ENCODE measurements at regions not wholly inside any gene's neighbourhood (a gene's known extent, or its start where the extent isn't known, plus 50 kb on each side); places are given as distances from the start of the nearest gene placed in this dataset.

GRCh38 chr13:79654520-79654919 is 173.6 kb downstream of the NDFIP2 start:
- no TSS peak for BruUV-seq (replicated peaks)

GRCh38 chr13:79650688-79651087 is 169.7 kb downstream of the NDFIP2 start:
- H3K9me3 ChIP-seq (ENCODE audit: low read depth, low read length, poor library complexity, severe bottlenecking) = no peaks in the 10 kb centered on the region
- DNase-seq (ENCODE audit: low spot score) = no peak
- no peaks in the 10 kb centered on the region for H3K27me3 ChIP-seq (replicated peaks; ENCODE audit: insufficient read depth, low read depth, low read length, poor library complexity)
- intact Hi-C loops (cut with micrococcal nuclease; ENCODE audit: unreplicated experiment) = no loop called here
- no peaks in the 10 kb centered on the region for H3K4me1 ChIP-seq (ENCODE audit: insufficient read depth, low read length, poor library complexity, severe bottlenecking)
- ChIA-PET POLR2A (ENCODE audit: low non-redundant PET) (no interaction called here), CTCF (no interaction called here)
- H3K4me3 ChIP-seq (ENCODE audit: low read depth, low read length, poor library complexity, severe bottlenecking) = no peak overlapping the region
- no TSS peak for BruUV-seq (replicated peaks)
- H3K27ac ChIP-seq (ENCODE audit: low read depth, low read length, poor library complexity, severe bottlenecking) = no peak overlapping the region
- no peak for TF ChIP-seq CTCF (conservative IDR thresholded peaks at IDR 0.05; ENCODE audit: low read depth, low read length)
- no peak for TF ChIP-seq EZH2 (IDR thresholded peaks at IDR 0.05; ENCODE audit: borderline replicate concordance, low read depth, low read length, poor library complexity, severe bottlenecking)
- H3K36me3 ChIP-seq (ENCODE audit: insufficient read depth, low read length, poor library complexity, severe bottlenecking) = no peaks in the 10 kb centered on the region

More at GRCh38 chr13:79654520-79654919, 173.6 kb downstream of the NDFIP2 start:
- CTCF ChIA-PET = no interaction called here
- no peaks in the 10 kb centered on the region for H3K9me3 ChIP-seq (ENCODE audit: low read depth, low read length, poor library complexity, severe bottlenecking)
- H3K4me3 ChIP-seq (ENCODE audit: low read depth, low read length, poor library complexity, severe bottlenecking) = no peak overlapping the region
- no peak overlapping the region for H3K27ac ChIP-seq (ENCODE audit: low read depth, low read length, poor library complexity, severe bottlenecking)
- TF ChIP-seq CTCF (conservative IDR thresholded peaks at IDR 0.05; ENCODE audit: low read depth, low read length) (no peak), EZH2 (IDR thresholded peaks at IDR 0.05; ENCODE audit: borderline replicate concordance, low read depth, low read length, poor library complexity, severe bottlenecking) (no peak)
- no peaks in the 10 kb centered on the region for H3K36me3 ChIP-seq (ENCODE audit: insufficient read depth, low read length, poor library complexity, severe bottlenecking)
- H3K27me3 ChIP-seq (replicated peaks; ENCODE audit: insufficient read depth, low read depth, low read length, poor library complexity) = no peaks in the 10 kb centered on the region
- POLR2A ChIA-PET (ENCODE audit: low non-redundant PET) = no interaction called here
- peaks cover 15% of the 10 kb centered on the region for H3K4me1 ChIP-seq (ENCODE audit: insufficient read depth, low read length, poor library complexity, severe bottlenecking)
- intact Hi-C loops (cut with micrococcal nuclease; ENCODE audit: unreplicated experiment) = no loop called here
- no peak for DNase-seq (ENCODE audit: low spot score)

- CTCF ChIA-PET = no interaction called here
- intact Hi-C loops (cut with micrococcal nuclease; ENCODE audit: unreplicated experiment) = no loop called here
- no TSS peak for BruUV-seq (replicated peaks)
Measured at GRCh38 chr13:79648191-79648590, 167.2 kb downstream of the NDFIP2 start.

More at GRCh38 chr13:79648191-79648590, 167.2 kb downstream of the NDFIP2 start:
- H3K4me3 ChIP-seq (ENCODE audit: low read depth, low read length, poor library complexity, severe bottlenecking) = no peak overlapping the region
- no peak for TF ChIP-seq CTCF (conservative IDR thresholded peaks at IDR 0.05; ENCODE audit: low read depth, low read length)
- TF ChIP-seq EZH2 (IDR thresholded peaks at IDR 0.05; ENCODE audit: borderline replicate concordance, low read depth, low read length, poor library complexity, severe bottlenecking) = no peak
- H3K27me3 ChIP-seq (replicated peaks; ENCODE audit: insufficient read depth, low read depth, low read length, poor library complexity) = no peaks in the 10 kb centered on the region
- H3K9me3 ChIP-seq (ENCODE audit: low read depth, low read length, poor library complexity, severe bottlenecking) = no peaks in the 10 kb centered on the region
- DNase-seq (ENCODE audit: low spot score) = no peak
- POLR2A ChIA-PET (ENCODE audit: low non-redundant PET) = no interaction called here
- H3K4me1 ChIP-seq (ENCODE audit: insufficient read depth, low read length, poor library complexity, severe bottlenecking) = no peaks in the 10 kb centered on the region
- H3K27ac ChIP-seq (ENCODE audit: low read depth, low read length, poor library complexity, severe bottlenecking) = no peak overlapping the region
- no peaks in the 10 kb centered on the region for H3K36me3 ChIP-seq (ENCODE audit: insufficient read depth, low read length, poor library complexity, severe bottlenecking)
